ENCODE measurements at regions not wholly inside any gene's neighbourhood (a gene's known extent, or its start where the extent isn't known, plus 50 kb on each side); places are given as distances from the start of the nearest gene placed in this dataset.

DNA sequence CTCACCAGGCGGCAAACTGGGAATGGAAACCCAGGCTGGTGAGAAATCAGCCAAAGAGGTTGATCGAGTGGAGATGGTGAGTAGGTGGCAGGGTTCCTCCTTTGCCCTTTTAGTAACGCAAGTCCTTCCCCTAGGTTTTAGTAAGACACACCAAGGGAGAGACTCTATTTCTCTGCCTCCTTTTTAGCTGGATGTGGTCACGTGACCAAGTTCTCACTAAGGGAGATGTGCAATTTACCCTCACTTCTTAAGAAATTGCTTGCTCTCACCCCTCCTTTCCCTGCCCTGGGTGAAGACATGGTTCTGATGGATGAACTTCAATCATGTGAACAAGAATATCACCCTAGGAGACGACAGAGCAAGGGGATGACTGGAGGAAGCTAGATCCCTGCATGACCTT is 99.8 kb upstream of the FOXF1 start:
- no peak for DNase-seq (ENCODE audit: extremely low spot score)
- ChIA-PET POLR2A (no interaction called here), CTCF (no interaction called here)
- TF ChIP-seq, protein P1, sequence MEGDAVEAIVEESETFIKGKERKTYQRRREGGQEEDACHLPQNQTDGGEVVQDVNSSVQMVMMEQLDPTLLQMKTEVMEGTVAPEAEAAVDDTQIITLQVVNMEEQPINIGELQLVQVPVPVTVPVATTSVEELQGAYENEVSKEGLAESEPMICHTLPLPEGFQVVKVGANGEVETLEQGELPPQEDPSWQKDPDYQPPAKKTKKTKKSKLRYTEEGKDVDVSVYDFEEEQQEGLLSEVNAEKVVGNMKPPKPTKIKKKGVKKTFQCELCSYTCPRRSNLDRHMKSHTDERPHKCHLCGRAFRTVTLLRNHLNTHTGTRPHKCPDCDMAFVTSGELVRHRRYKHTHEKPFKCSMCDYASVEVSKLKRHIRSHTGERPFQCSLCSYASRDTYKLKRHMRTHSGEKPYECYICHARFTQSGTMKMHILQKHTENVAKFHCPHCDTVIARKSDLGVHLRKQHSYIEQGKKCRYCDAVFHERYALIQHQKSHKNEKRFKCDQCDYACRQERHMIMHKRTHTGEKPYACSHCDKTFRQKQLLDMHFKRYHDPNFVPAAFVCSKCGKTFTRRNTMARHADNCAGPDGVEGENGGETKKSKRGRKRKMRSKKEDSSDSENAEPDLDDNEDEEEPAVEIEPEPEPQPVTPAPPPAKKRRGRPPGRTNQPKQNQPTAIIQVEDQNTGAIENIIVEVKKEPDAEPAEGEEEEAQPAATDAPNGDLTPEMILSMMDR (IDR thresholded peaks at IDR 0.05; ENCODE audit: control extremely low read depth, extremely low read depth, low read depth, missing control alignments) = no peak

DNA sequence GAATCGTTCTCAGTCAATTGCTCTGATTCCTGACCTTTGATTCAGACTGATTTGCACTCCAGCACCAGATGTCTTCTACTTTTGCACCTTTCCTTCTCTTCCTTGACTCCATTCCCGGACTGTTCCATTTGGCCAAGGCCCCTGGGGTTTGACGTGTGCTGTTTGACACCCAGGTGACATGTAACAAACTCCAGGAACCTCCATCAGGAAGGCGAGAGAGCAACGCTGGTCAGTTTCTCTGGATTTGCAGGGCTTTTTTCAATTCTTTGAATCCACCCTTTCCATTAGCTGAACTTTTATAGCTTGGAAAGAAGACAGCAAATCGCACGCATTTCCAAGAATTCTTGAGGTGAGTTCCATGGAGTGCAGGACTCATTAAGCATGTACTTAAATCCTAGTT is 98.4 kb upstream of the FOXF1 start:
- CTCF ChIA-PET = no interaction called here
- TF ChIP-seq, protein P1 (IDR thresholded peaks at IDR 0.05; ENCODE audit: control extremely low read depth, extremely low read depth, low read depth, missing control alignments) = no peak
- DNase-seq (ENCODE audit: extremely low spot score) = no peak
- POLR2A ChIA-PET = no interaction called here

DNA sequence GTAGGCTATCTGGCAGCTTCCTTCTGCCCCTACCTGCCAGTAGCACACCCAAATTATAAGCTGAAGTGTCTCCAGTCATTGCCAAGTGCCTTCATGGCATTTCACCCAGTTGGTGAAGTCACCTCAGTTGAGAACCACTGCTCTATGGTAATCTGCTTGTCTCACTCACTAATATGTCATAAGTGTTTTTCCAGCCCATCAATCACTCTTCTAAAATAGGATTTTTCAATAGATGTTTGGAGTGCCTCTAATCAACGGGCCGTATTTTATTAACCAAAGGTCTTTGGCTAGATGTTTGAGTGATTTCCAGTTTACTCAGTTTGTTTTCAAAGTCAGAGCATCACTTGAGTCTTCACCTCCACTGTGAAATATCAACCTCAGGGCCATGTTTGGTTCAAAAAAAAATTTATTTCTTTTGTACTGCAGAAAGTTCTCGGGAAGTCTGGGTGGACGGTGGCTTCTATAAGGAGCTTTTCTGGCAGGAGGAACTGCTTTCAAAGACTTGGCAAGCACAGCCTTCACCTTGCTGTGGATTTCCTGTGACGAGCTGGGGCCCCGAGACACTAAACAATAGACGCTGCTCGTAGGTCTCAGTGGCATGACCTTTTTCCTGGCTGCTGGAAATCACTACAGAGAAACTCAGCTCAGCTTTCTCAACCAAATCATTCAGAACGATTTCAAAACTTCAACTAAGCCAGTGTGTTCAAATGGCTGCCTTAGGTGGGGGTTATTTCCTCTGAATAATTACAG is 95.2 kb upstream of the FOXF1 start:
- TF ChIP-seq, protein P1 (IDR thresholded peaks at IDR 0.05; ENCODE audit: control extremely low read depth, extremely low read depth, low read depth, missing control alignments) = no peak
- DNase-seq (ENCODE audit: extremely low spot score) = no peak
- ChIA-PET POLR2A (no interaction called here), CTCF (interaction anchor here (1.2 kb wide), 1 partner anchor 8 kb away, joined by 3 read pairs; no protein-coding TSS in a partner anchor)

DNA sequence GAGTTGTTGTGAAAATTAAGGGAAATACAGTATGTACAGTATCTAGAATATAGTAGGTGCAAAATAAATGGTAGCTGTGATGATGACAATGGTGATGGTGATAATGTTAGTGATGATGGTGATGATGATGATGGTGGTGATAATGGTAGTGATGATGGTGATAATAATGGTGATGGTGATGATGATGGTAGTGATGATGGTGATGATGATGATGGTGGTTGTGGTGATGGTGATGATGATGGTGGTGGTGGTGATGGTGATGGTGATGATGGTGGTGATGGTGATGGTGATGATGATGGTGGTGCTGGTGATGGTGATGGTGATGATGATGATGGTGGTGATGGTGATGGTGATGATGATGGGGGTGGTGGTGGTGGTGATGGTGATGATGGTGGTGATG is 91.3 kb upstream of the FOXF1 start:
- TF ChIP-seq, protein P1 (IDR thresholded peaks at IDR 0.05; ENCODE audit: control extremely low read depth, extremely low read depth, low read depth, missing control alignments) = no peak
- DNase-seq (ENCODE audit: extremely low spot score) = no peak
- ChIA-PET POLR2A (no interaction called here), CTCF (no interaction called here)

DNA sequence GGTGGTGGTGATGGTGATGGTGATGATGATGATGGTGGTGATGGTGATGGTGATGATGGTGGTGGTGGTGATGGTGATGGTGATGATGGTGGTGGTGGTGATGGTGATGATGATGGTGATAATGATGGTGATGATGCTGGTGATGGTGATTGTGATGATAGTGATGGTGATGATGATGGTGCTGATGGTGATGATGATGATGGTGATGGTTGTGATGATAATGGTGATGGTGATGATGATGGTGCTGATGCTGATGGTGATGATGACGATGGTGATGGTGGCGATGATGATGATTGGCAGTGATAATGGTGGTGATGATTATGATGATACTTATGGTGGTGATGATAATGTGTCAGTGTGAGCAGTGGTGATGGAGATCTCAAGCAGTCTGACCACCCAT is 90.8 kb upstream of the FOXF1 start:
- ChIA-PET POLR2A (no interaction called here), CTCF (no interaction called here)

DNA sequence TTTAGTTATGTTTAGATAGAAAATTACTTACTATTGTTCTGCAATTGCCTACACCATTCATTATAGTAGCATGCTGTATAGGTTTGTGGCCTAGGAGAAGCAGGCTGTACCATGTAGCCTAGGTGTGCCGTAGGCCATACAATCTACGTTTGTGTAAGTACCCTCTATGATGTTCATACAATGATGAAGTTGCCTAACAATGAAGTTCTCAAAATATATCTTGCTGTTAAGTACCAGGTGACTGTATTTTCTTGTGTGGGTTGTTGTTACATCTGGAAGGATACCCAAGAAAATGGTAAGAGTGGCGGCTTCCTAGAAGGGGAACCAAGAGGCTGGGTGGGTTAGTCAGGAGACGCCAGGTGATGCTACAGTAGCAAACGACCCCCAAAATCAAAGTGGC is 88.3 kb upstream of the FOXF1 start:
- CTCF ChIA-PET = no interaction called here
- TF ChIP-seq, protein P1 (IDR thresholded peaks at IDR 0.05; ENCODE audit: control extremely low read depth, extremely low read depth, low read depth, missing control alignments) = no peak
- no peak for DNase-seq (ENCODE audit: extremely low spot score)
- POLR2A ChIA-PET = no interaction called here

More for the DNA sequence above, 90.8 kb upstream of the FOXF1 start:
- DNase-seq (ENCODE audit: extremely low spot score) = no peak
- TF ChIP-seq, protein P1 (IDR thresholded peaks at IDR 0.05; ENCODE audit: control extremely low read depth, extremely low read depth, low read depth, missing control alignments) = no peak
